AG09319 (cell line): ENCODE measurements at regions not wholly inside any gene's neighbourhood (a gene's known extent, or its start where the extent isn't known, plus 50 kb on each side); places are given as distances from the start of the nearest gene placed in this dataset.
"Not testable (repeated sequence)": the region's sequence is repeated elsewhere in the genome, so short reads cannot be mapped to it uniquely, and the experiment has no call there.

ENCODE experiments used
- DNase-seq: peaks from one replicate; pipeline ENCODE4 v3.0.0-alpha.2; 2010; ENCODE audit warnings: low read depth; ENCODE audit errors: extremely low read depth
- TF ChIP-seq, protein P1 (sequence below): IDR thresholded peaks from 2 replicates; pipeline ENCODE4 v1.5.1; 2011; ENCODE audit warnings: low read depth, mild to moderate bottlenecking, inconsistent platforms, low read length, moderate library complexity

DNA sequence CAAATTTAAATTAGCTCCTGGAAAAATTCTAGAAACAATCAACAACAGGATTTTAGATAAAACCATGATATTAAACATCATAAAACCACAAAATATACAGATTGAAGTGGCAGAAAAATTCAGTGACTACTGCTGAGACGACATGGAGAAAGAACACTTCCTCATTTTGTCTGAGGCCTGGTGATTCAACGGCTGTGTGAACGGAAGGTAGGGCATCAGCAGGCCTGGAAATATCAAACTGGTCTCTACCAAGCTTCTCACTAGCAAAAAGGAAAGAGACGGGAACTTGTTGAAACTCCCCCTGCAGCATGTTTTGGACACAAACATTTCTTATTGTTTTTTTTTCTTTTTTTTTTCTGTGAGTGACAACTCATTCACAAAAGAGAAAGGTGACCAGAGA is 58.0 kb upstream of the AHI1 start:
- TF ChIP-seq, protein P1, sequence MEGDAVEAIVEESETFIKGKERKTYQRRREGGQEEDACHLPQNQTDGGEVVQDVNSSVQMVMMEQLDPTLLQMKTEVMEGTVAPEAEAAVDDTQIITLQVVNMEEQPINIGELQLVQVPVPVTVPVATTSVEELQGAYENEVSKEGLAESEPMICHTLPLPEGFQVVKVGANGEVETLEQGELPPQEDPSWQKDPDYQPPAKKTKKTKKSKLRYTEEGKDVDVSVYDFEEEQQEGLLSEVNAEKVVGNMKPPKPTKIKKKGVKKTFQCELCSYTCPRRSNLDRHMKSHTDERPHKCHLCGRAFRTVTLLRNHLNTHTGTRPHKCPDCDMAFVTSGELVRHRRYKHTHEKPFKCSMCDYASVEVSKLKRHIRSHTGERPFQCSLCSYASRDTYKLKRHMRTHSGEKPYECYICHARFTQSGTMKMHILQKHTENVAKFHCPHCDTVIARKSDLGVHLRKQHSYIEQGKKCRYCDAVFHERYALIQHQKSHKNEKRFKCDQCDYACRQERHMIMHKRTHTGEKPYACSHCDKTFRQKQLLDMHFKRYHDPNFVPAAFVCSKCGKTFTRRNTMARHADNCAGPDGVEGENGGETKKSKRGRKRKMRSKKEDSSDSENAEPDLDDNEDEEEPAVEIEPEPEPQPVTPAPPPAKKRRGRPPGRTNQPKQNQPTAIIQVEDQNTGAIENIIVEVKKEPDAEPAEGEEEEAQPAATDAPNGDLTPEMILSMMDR = no peak
- no peak for DNase-seq

DNA sequence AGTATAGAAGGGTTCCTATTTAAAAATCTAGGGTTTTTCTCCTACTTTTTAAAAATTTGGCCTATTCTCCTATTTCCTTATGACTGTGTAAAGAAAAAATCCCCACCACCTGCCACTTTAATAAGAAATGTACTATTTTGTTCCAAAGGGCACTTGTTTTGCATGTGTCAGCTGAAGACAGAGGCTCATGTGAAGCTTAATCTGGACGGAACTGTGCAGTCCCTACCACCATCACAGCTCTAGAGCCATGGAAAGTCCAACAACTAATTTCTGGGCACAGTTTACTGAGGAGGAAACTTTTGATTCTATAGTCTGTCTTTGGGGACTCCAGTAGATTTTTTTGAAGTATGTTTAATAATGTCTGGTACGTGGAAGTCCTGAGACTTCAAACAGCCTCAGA is 60.0 kb upstream of the AHI1 start:
- no peak for DNase-seq
- TF ChIP-seq, protein P1 = no peak

DNA sequence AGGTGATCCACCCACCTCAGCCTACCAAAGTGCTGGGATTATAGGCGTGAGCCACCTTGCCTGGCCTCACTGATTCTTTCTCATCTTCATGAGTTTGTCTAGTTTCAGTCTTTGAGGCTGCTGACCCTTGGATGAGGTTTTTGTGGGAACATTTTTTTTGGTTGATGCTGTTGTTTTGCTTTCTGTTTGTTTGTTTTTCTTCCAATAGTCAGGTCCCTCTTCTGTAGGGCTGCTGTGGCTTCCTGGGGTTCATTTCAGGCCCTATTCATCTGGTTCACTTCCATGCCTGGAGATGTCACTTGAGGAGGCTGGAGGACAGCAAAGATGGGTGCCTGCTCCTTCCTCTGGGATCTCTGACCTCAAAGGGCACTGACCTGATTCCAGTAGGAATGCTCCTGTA is 68.1 kb upstream of the AHI1 start:
- not testable (repeated sequence) for DNase-seq

DNA sequence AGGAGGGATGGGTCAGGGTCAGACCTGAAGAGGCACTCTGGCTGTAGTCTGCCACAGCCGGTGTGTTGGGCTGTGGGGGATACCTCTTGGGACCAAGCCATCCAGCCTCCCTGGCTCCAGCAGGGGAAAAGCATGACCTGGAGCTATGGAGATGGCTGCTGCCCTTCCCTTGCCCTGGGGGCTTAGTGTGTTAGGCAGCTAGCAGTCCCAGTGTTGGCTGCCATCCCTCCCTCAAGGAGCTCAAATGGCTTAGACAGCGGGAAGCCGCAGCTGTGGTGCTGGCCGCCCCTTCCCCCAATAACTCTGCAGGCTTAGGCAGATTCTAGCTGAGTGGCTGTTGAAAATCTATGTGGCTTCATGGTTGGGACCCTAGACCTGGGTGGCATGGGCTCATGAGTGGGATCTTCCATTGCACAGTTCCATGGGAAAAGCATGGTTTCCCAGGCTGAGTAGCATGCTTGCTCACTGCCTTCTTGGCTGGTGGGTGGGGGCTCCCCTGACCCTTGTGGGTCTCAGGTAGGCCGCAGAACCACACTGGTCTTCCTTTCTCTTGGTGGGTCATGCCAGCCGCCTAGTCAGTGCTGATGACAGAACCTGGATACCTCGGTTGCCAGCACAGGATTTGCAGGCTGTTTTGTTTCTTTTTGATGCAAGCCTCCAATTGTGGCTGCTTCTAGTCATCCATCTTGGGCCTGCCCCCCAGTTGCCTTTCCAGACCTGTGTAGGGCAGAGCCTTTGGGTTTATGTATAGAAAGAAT is 69.0 kb upstream of the AHI1 start:
- no peak for DNase-seq

DNA sequence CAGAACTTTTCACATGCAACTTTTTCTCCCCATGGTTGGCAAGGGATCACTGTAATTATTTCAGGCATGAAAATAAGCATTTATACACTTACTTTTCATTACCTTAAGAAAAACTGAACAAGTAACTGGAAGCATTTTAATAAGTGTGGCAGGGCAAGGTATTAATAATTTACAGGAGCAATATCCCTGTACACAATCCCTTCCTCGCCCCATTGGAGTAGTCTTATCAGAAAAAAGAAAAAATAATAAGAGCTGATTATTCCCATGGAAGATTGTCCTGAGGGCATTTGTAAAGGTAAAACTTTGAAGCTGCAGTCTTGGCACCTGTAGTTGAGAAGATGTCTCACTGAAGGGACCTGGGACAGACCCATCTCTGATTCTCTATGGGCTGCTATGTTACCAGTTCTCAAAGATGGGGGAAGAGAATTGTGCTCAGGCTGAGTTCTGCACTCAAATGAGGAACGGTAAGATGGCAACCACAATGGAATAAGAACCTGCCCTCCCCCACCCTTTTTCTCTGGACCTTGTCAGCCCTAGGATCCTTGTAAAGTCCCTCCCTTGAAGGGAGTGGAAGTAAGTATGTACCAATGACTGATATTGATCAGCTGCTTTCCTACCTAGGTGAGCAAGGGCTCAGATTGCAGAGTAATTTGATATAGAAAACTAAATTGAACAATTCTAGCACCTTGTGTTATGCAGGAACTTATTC is 70.0 kb upstream of the AHI1 start:
- DNase-seq = no peak
- TF ChIP-seq, protein P1 = no peak

More for the DNA sequence above, 69.0 kb upstream of the AHI1 start:
- TF ChIP-seq, protein P1 = no peak

DNA sequence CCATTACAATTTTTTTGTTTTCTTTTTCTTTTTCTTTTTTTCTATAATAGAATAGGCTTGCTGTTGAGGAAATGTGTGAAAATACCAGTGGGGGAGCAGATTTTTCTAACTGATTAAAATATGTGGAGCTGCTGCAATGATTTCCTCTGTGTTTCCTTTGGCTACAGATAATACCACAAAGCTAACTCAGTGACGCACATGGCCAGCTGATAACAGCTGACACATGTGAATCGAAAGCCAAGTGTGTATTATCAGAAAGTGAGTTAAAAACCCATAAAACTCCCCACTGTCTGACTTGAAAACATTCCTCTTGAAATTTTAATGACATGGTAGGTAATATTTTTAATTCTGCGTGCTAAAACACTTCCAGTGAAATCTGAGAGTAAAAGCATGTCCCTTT is 70.8 kb upstream of the AHI1 start:
- TF ChIP-seq, protein P1 = no peak
- DNase-seq = peak; percentile 12

DNA sequence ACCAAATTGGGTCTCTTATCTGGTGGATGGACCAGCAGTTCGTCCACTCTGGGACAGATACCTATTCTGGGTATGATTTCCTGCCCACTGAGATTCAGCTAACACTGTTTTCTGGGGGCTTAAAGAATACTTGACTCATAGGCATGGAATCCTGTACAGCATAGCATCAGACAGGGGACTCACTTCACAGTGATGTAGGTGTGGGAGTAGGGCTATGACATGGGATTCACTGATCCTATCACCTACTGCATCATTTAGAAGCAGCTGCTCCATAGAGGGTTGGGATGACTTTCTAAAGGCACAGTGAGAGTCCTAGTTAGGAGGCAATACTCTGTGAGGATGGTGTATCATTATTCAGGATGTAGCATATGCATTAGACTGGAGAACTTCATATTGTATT is 74.5 kb upstream of the AHI1 start:
- DNase-seq = no peak
- TF ChIP-seq, protein P1 = no peak
